ENCODE measurements at regions not wholly inside any gene's neighbourhood (a gene's known extent, or its start where the extent isn't known, plus 50 kb on each side); places are given as distances from the start of the nearest gene placed in this dataset.

DNA sequence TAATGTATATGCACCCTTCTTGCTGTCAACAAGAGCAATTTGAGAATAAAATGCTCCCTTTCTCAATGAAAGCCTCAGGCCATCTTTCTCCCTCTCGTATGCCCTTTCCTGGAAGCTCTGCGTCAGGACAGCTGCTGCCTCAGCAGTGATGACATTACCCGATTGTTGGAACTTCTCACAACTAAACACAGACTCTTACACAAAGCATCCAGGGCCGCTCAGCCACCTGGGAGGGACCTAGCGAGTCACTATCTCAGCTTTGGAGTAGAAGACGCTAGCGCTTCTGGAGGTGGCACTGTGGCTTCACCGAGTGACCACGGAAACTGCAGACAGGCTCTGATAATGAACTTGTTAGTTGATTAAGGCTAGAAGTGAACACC lies 153.2 kb upstream of the SOX1 start:
- TF ChIP-seq, protein P1, sequence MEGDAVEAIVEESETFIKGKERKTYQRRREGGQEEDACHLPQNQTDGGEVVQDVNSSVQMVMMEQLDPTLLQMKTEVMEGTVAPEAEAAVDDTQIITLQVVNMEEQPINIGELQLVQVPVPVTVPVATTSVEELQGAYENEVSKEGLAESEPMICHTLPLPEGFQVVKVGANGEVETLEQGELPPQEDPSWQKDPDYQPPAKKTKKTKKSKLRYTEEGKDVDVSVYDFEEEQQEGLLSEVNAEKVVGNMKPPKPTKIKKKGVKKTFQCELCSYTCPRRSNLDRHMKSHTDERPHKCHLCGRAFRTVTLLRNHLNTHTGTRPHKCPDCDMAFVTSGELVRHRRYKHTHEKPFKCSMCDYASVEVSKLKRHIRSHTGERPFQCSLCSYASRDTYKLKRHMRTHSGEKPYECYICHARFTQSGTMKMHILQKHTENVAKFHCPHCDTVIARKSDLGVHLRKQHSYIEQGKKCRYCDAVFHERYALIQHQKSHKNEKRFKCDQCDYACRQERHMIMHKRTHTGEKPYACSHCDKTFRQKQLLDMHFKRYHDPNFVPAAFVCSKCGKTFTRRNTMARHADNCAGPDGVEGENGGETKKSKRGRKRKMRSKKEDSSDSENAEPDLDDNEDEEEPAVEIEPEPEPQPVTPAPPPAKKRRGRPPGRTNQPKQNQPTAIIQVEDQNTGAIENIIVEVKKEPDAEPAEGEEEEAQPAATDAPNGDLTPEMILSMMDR (IDR thresholded peaks at IDR 0.05): no peak
- TF ChIP-seq POLR2AphosphoS5 (IDR thresholded peaks at IDR 0.05) (no peak), POLR2A (IDR thresholded peaks at IDR 0.05) (no peak), EP300 (IDR thresholded peaks at IDR 0.05) (no peak)

Measured in suprapubic skin (tissue), 4 donors.